HG03060 (cell line): ENCODE measurements at regions not wholly inside any gene's neighbourhood (a gene's known extent, or its start where the extent isn't known, plus 50 kb on each side); places are given as distances from the start of the nearest gene placed in this dataset.
"Not testable (repeated sequence)": the region's sequence is repeated elsewhere in the genome, so short reads cannot be mapped to it uniquely, and the experiment has no call there.

Source experiments
- ATAC-seq: cut with Tn5 transposase; IDR thresholded peaks from one replicate; pipeline ENCODE4 v1.9.1; 2021; ENCODE audit warnings: low read depth, moderate number of reproducible peaks; ENCODE audit not compliant: unreplicated experiment

DNA sequence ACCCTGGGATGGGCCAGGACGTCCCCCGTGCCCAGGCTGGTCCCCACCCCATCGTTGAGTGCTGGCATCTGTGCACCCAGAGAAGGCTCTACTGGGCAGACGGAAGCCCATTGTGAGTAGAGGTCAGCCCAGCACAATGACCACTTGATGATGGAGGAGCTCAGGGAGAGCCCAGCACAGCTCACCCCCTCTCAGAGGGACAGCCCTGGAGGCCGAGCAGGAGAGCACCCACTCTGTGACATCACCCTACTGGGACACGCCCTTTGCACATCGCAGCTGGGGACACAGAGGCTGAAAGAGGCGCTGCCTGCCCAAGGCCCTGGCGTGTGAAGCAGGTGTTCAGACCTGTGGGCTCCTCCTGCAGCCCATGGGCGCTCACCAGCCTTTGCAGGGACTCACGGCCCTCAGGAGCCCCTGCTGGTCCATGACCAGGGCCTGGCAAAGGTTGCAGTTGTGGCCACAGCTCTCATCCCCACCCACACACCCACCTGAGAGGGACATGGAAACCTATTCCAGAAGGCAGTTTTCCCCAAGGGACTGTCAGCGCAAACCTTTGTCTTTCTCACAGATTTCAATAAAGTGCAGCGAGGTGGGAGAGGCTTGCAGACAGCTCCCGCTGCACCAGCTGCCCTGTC lies 67.2 kb upstream of the PPP2R2D start:
- no peak for ATAC-seq

GRCh38 chr10:131834152-131834810 lies 66.5 kb upstream of the PPP2R2D start:
- no peak for ATAC-seq

DNA sequence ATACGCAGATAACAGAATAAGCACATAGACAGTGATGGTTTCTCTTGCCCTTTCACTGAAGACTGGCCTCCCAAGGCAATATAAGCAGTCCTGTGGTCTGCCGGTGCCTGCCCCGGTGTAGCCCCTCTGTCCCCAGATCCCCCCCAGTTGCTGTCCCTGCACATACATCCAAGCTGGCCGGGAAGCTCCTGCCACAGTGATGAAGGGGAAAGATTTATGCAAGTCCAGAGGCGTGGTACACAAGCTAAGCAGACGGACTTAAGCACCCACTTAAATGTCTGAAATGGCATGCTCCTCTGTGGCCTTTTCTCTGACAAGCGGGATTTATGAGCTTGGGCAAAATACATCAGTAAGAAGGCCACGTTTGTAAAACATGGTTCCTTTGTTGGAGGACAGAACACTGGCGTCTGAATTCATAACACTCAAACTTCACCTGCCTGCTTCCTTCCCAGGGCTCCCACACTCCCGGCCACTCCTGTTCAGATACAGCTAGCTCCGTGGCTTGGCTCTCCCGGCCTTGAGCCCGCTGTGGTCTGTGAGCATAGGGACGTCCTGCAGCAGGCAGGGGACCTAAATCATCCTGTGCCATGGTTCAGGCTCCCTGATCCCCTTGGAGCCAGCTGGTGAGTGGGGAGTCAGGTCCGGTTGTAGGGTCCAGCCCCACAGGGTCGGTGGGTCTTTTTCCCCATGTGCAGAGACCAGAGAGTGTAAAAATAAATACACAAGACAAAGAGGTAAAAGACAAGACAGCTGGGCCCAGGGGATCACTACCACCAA lies 61.7 kb upstream of the PPP2R2D start:
- ATAC-seq, result no peak

DNA sequence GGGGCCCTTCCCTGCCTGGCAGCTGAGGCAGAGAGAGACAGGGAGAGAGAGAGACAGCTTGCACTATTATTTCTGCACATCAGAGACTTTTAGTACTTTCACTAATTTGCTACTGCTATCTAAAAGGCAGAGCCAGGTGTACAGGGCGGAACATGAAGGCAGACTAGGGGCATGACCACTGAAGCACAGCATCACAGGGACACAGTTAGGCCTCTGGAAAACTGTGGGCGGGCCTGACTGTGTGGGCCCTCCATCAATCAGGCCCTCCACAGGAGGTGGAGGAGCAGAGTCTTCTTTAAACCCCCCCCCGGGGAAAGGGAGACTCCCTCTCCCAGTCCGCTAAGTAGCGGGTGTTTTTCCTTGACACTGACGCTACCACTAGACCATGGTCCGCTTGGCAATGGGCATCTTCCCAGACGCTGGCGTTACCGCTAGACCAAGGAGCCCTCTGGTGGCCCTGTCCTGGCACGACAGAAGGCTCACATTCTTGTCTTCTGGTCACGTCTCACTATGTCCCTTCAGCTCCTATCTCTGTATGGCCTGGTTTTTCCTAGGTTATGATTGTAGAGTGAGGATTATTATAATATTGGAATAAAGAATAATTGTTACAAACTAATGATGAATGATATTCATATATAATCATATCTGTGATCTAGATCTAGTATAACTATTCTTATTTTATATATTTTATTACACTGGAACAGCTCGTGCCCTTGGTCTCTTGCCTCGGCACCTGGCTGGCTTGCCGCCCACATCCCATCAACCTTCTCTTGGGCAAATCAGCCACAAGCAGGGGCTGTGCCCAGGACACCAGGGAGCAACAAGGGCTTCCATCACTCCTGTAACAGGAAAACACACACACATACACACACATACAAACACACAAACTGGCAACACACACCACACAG lies 60.7 kb upstream of the PPP2R2D start:
- not testable (repeated sequence) for ATAC-seq

DNA sequence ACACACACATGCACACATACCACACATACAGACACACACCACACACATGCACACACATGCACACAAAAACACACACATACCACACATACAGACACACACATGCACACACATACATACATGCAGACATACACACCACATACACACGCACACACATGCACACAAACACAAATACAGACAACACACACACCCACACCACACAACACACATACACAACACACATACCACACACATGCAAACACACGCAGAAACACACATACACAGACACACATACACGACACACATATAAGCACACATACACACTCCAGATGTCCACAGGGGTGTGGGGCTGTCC lies 60.1 kb upstream of the PPP2R2D start:
- ATAC-seq, result no peak

DNA sequence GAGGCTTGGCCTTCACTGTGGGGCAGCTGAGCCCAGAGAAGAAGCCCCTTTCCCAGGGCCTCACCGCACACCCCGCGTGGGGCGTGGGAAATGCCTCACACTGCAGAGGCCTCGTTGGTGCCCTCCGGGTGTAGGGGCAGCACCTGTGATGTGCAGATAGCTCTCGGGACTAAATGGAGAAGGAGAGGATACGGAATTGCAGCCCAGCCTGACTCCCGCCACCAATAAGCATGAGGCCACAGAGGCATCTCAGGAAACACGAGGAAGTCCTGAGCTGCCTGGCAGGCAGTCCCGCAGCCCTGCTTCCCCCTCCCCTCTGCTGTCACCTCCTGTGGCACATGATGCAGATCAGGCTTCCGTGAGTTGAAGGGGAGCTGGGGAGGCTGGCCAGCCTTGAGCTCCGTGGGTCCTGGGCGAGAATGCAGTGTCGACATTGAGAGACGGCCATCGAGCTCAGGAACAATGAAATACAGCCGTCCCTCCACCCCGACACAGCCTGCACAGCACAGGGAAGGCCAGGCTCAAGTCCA lies 59.6 kb upstream of the PPP2R2D start:
- ATAC-seq, result no peak

- ATAC-seq, result no peak
Observed at GRCh38 chr10:131841661-131842139, 59.1 kb upstream of the PPP2R2D start.

DNA sequence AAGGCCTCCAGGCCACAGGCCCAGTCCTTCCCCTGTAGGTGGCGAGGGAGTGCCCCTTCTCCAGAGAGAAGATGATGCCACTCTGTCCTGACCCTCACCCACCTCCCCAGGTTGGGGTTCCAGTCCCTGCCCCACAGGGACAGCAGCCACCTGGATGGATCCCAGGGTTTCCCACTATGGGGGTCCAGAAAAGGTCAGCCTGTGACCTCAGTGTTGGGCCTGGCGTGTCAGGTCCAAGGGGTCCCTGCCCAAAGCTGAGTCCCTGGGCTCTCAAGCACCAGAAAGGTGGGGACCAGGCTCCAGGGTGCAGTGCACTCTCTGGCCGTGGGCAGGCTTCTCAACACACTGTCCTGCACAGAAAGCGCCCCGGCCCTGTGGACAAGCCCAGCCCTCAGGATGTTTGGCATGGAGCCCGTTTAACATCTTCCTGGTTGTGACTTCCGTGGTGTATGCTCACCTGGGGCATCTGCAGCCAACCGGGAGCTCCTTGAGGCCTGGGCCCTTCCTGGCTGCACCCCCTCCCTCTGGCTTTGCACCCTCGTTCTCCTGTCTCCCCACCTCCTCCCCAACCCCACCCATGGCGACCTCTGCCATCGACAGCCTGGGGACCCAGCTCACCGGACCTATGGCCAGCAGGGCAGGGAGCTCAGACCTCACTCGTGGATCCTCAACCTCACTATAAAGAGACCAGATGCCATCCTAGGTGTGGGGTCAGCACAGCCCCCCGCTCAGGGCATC lies 58.3 kb upstream of the PPP2R2D start:
- ATAC-seq, result no peak

GRCh38 chr10:131843089-131843595 lies 57.7 kb upstream of the PPP2R2D start:
- no peak for ATAC-seq

DNA sequence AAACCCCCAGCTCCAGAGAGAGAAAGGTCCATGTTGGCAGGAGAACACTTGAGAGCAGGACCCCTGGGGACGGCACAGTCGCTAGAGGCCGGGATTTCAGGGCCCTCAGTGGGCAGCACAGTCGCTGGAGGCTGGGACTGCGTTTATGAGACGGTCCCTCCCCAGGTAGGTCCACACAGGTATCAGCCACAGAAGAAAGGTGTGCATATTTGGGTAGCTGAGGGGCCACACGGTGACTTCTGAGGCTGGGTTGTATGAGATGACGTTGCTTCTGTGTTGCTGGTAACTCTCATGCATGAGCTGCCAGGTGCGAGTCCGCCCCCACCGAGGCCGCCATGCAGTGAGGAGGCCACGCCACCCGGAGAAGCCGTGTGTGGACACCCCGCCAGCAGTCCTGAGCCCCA lies 56.9 kb upstream of the PPP2R2D start:
- no peak for ATAC-seq

DNA sequence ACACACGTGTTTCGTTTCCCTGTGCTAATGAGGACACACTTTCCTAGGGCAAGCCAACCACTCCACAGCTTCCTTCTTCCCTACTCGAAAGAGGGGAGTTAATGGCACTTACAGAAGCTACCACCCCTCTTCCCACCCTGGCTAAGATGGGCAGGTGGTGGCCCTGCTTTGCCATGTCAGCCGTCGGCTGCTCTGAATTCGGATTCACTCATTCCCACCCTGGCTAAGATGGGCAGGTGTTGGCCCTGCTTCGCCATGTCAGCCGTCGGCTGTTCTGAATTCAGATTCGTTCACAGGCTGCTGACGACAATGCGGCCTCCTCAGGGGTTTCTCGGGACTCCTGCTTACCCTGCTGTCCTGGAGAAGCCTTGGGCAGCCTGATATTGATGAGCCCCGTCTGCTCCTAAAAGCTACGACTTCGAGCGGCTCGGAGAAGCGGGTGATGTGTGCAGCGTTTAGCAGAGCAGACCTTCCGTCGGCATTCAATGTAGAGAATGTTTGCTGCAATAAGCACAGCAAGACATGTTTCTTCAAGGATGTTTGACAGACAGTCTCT lies 56.2 kb upstream of the PPP2R2D start:
- no peak for ATAC-seq

- ATAC-seq, result no peak
Observed at GRCh38 chr10:131845505-131846239, 55.1 kb upstream of the PPP2R2D start.

- no peak for ATAC-seq
Observed at GRCh38 chr10:131846240-131847101, 54.3 kb upstream of the PPP2R2D start.

DNA sequence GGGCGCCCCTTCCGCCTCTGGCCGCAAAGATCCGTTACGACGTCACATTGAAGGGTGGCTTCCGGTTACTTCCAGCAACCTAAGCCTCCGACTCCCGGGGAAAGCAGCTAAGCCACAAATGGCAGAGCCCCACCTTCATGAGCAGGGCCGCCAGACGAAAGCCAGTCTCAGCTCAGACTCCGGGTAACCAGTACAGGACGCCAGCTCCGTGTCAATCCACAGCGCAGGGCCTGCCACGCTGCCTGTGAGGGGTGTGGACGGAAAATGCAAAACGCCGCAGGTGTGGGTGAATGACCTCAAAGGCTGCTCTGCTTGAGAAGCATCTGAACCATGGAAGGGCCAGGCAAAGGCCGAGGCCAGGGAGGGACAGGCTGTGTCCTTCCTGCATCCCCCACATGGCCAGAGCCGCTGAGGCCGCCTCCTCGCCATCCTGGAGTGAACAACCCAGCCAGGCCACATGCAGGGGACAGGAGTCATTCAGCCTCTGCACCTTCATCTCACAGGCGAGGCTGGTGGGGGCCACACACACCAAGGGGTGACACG lies 53.5 kb upstream of the PPP2R2D start:
- no peak for ATAC-seq

DNA sequence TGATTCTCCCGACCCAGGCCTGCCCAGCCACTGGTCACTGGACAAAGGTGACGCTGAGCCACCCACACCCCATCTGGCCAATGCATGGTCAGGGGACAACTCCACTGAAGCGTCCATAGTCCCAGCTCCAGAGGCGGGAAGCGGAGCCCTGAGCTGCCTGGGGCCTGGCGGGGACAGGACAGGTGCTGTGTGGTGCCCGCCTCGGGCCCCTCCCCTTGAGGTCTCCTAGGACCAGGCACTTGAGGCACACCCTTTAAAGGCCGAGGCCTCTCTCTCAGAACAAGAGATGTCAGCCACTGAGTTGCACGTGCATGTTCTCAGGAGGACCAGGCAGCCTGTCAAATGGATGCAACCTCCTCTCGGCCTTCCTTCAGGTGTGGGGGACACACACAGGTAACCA lies 52.5 kb upstream of the PPP2R2D start:
- no peak for ATAC-seq

- no peak for ATAC-seq
Observed at GRCh38 chr10:131848741-131849590, 51.8 kb upstream of the PPP2R2D start.
